Type B pancreatic cell (in vitro differentiated cells): ENCODE measurements at regions not wholly inside any gene's neighbourhood (a gene's known extent, or its start where the extent isn't known, plus 50 kb on each side); places are given as distances from the start of the nearest gene placed in this dataset.

ENCODE experiments used
- DNase-seq: peaks from one replicate; pipeline ENCODE4 v3.0.0; 2021; ENCODE audit warnings: mixed read lengths; ENCODE audit not compliant: unreplicated experiment; ENCODE audit errors: extremely low spot score
- H3K27ac Mint-ChIP-seq: 2 replicates; pipeline ENCODE4 v1.8.0; 2021; ENCODE audit warnings: mild to moderate bottlenecking, mixed read lengths
- H3K27me3 Mint-ChIP-seq: 2 replicates; pipeline ENCODE4 v1.8.0; 2021; ENCODE audit warnings: mixed read lengths
- H3K36me3 Mint-ChIP-seq: 2 replicates; pipeline ENCODE4 v1.8.0; 2021; ENCODE audit warnings: mixed read lengths
- H3K4me1 Mint-ChIP-seq: one replicate; pipeline ENCODE4 v1.8.0; 2021; ENCODE audit warnings: mixed read lengths; ENCODE audit not compliant: unreplicated experiment
- H3K4me3 Mint-ChIP-seq: 2 replicates; pipeline ENCODE4 v1.8.0; 2021; ENCODE audit warnings: mild to moderate bottlenecking, mixed read lengths
- H3K9me3 Mint-ChIP-seq: 2 replicates; pipeline ENCODE4 v1.8.0; 2021; ENCODE audit warnings: mixed read lengths
- CTCF ChIP-seq: fragments of 200-600 bp; sonication (generic); conservative IDR thresholded peaks from 2 replicates; pipeline ENCODE4 v1.5.0; 2021; ENCODE audit warnings: antibody characterized with exemption, mild to moderate bottlenecking

- Mint-ChIP-seq H3K4me1 (peaks cover 37% of the 10 kb centered on the region), H3K36me3 (no peaks in the 10 kb centered on the region), H3K4me3 (no peak overlapping the region), H3K27me3 (peaks cover 2% of the 10 kb centered on the region), H3K27ac (no peak overlapping the region), H3K9me3 (no peaks in the 10 kb centered on the region)
- DNase-seq: no peak
- no peak for TF ChIP-seq CTCF
Observed at GRCh38 chr13:79780240-79780639, 299.3 kb downstream of the NDFIP2 start.

GRCh38 chr13:79779761-79780160 is 298.8 kb downstream of the NDFIP2 start:
- H3K36me3 Mint-ChIP-seq: no peaks in the 10 kb centered on the region
- DNase-seq: no peak
- H3K4me3 Mint-ChIP-seq: no peak overlapping the region
- no peaks in the 10 kb centered on the region for H3K9me3 Mint-ChIP-seq
- H3K27ac Mint-ChIP-seq: no peak overlapping the region
- H3K4me1 Mint-ChIP-seq: peaks cover 37% of the 10 kb centered on the region
- no peak for TF ChIP-seq CTCF
- peaks cover 2% of the 10 kb centered on the region for H3K27me3 Mint-ChIP-seq

GRCh38 chr13:79778741-79779460 is 297.9 kb downstream of the NDFIP2 start:
- no peak for TF ChIP-seq CTCF
- no peaks in the 10 kb centered on the region for H3K9me3 Mint-ChIP-seq
- peaks cover 2% of the 10 kb centered on the region for H3K27me3 Mint-ChIP-seq
- no peak overlapping the region for H3K4me3 Mint-ChIP-seq
- peaks cover 3% of the 10 kb centered on the region for H3K36me3 Mint-ChIP-seq
- H3K4me1 Mint-ChIP-seq: peaks cover 37% of the 10 kb centered on the region
- DNase-seq: no peak
- no peak overlapping the region for H3K27ac Mint-ChIP-seq

GRCh38 chr13:79777504-79777903 is 296.5 kb downstream of the NDFIP2 start:
- DNase-seq: no peak
- peaks cover 2% of the 10 kb centered on the region for H3K27me3 Mint-ChIP-seq
- peaks cover 27% of the 10 kb centered on the region for H3K4me1 Mint-ChIP-seq
- H3K4me3 Mint-ChIP-seq: no peak overlapping the region
- no peak for TF ChIP-seq CTCF
- H3K36me3 Mint-ChIP-seq: peaks cover 3% of the 10 kb centered on the region
- H3K9me3 Mint-ChIP-seq: no peaks in the 10 kb centered on the region
- no peak overlapping the region for H3K27ac Mint-ChIP-seq

- no peak overlapping the region for H3K27ac Mint-ChIP-seq
- H3K36me3 Mint-ChIP-seq: peaks cover 3% of the 10 kb centered on the region
- no peak overlapping the region for H3K4me3 Mint-ChIP-seq
- no peak for DNase-seq
- no peaks in the 10 kb centered on the region for H3K9me3 Mint-ChIP-seq
- H3K27me3 Mint-ChIP-seq: peaks cover 2% of the 10 kb centered on the region
- TF ChIP-seq CTCF: no peak
- peaks cover 19% of the 10 kb centered on the region for H3K4me1 Mint-ChIP-seq
Observed at GRCh38 chr13:79776531-79777295, 295.8 kb downstream of the NDFIP2 start.
